DND-41 (cell line): ENCODE measurements at regions not wholly inside any gene's neighbourhood (a gene's known extent, or its start where the extent isn't known, plus 50 kb on each side); places are given as distances from the start of the nearest gene placed in this dataset.

Experiments
- EZH2 ChIP-seq: IDR thresholded peaks from 3 replicates; pipeline ENCODE4 v1.6.1; 2012; ENCODE audit warnings: borderline replicate concordance, low read depth, mild to moderate bottlenecking, moderate library complexity, low read length, inconsistent platforms; ENCODE audit not compliant: severe bottlenecking
- TF ChIP-seq, protein P1 (sequence below): IDR thresholded peaks from 2 replicates; pipeline ENCODE4 v1.5.1; 2012; ENCODE audit warnings: borderline replicate concordance, low read length, moderate library complexity, mild to moderate bottlenecking; ENCODE audit not compliant: poor library complexity, severe bottlenecking; ENCODE audit errors: extremely low read depth

DNA sequence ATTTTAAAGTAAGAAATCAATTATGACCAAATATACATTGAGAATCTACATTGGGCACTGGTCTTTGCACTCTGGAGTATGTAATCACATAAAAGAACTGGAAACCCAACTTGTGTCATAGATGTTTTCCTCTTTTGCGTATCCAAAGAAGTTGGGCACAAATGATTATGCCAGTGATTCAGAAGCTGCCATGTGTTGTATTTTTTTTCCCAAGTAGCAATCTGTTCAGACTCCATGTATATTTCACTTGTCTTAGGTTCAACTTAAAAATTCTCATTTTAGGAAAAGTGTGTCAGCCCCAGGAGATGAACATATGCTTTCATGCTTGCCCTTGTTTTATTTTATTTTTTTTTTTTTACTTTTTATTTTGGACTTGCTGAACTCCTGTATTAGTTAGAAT, 441.5 kb downstream of the PDZRN4 start:
- TF ChIP-seq, protein P1, sequence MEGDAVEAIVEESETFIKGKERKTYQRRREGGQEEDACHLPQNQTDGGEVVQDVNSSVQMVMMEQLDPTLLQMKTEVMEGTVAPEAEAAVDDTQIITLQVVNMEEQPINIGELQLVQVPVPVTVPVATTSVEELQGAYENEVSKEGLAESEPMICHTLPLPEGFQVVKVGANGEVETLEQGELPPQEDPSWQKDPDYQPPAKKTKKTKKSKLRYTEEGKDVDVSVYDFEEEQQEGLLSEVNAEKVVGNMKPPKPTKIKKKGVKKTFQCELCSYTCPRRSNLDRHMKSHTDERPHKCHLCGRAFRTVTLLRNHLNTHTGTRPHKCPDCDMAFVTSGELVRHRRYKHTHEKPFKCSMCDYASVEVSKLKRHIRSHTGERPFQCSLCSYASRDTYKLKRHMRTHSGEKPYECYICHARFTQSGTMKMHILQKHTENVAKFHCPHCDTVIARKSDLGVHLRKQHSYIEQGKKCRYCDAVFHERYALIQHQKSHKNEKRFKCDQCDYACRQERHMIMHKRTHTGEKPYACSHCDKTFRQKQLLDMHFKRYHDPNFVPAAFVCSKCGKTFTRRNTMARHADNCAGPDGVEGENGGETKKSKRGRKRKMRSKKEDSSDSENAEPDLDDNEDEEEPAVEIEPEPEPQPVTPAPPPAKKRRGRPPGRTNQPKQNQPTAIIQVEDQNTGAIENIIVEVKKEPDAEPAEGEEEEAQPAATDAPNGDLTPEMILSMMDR, result no peak
- TF ChIP-seq EZH2, result no peak
